GM12892 (cell line): ENCODE measurements at regions not wholly inside any gene's neighbourhood (a gene's known extent, or its start where the extent isn't known, plus 50 kb on each side); places are given as distances from the start of the nearest gene placed in this dataset.

ENCODE experiments used
- POLR2A ChIP-seq: IDR thresholded peaks from 2 replicates; pipeline ENCODE4 v1.6.1; 2011; ENCODE audit warnings: low read depth, low read length, control low read depth
- POLR2AphosphoS5 ChIP-seq: IDR thresholded peaks from 2 replicates; pipeline ENCODE4 v1.6.1; 2011; ENCODE audit warnings: low read depth, low read length, control low read depth

DNA sequence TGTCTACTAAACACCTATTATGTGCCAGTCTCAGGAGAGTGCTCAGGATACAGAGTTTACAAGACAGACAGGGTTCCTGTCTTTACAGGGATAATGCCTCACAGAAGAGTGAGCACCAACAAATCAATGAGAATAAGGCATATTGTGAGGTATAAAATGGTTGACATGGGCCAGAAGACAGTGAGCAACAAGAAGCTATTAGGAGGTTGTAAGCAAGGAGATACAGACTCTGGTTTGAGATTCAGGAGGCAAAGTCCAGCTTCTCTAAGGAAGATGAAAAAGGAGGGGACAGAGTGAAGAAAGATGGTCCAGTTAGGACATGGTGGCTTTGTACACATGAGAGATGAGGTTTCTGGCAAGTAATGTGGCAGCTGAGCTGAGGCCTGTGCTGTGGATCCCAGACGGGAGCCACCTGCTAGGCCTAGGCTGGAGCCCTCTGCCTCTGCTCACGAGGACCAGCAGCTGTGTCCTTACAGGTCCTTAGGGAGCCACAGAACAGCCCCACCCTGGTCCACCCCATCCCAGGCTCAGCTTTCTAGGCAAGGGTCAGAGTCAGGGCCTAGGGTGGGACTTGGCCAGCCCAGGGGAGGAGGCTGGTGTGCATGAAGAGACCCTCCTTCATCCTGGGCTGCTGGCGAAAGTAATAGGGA, 110.5 kb downstream of the ZNF280B start:
- TF ChIP-seq POLR2AphosphoS5 (no peak), POLR2A (no peak)
